Posterior cingulate gyrus (tissue), 11 donors: ENCODE measurements at regions not wholly inside any gene's neighbourhood (a gene's known extent, or its start where the extent isn't known, plus 50 kb on each side); places are given as distances from the start of the nearest gene placed in this dataset.

Experiments used
- DNase-seq, 10 donors: peaks; one replicate each; pipeline versions ENCODE4 v3.0.0 to v3.0.0-alpha.2; 2020 to 2021; ENCODE audit warnings: mixed read lengths in 3 of 10
- intact Hi-C: fragments of 100-400 bp; cut with DNase I; formaldehyde crosslinking; loops from one replicate; pipeline ENCODE4 v1.15.1; 2023

DNA sequence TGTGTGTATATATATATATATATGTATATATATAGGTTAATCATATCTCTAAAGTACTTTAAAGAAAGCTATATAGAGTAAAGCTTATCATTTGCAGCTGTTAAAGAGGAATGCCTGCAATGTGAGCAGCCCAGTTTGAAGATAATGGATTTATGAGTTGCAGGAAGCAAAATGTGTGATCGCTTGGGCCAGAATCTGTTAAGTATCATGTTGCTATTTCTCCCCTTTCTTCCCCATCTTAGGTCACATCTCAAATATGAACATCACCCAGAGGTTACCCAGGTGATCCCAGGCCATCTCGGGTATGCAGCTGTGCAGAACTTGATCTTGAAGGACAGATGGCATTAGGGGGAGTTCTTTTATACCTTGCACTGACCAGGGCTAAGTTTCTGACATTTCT is 316.5 kb downstream of the MTX2 start:
- no peak for DNase-seq
- intact Hi-C loops: no loop called here

GRCh38 chr2:176589287-176589686 is 320.0 kb downstream of the MTX2 start:
- intact Hi-C loops: no loop called here
- no peak for DNase-seq

DNA sequence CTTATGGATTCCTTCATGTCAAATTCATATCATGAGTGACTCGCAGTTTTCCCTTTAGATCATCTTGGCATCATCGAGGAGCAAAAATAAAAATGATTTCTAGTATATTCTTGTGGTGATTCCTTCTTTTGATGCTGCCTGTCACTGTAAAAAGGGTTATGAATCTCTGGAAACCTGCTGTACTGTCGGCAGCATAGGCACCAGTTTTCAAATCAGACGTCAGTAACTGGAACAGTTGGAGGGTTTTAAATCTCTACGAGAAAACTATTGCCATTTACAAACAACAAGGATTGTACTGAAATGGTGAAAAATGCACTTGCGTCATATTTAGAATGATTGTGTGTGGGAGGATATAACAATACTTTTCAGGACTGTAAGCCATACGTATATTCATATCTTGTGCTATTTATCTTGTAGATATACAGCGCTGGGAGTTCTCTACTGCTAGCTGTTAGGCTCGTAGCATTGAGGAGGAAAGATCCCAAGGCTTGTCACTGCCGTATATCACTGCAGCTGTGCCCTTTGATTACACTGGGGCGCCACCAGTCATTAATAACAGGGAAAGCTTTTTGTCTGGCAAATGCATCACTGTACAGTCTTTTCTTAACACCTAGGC is 320.7 kb downstream of the MTX2 start:
- DNase-seq: no peak
- intact Hi-C loops: no loop called here

- intact Hi-C loops: no loop called here
- no peak for DNase-seq
Observed at GRCh38 chr2:176592216-176592615, 323.0 kb downstream of the MTX2 start.

GRCh38 chr2:176595986-176596385 is 326.7 kb downstream of the MTX2 start:
- intact Hi-C loops: no loop called here

GRCh38 chr2:176597916-176598315 is 328.7 kb downstream of the MTX2 start:
- intact Hi-C loops: no loop called here
- no peak for DNase-seq

More at GRCh38 chr2:176595986-176596385, 326.7 kb downstream of the MTX2 start:
- DNase-seq: no peak

GRCh38 chr2:176598351-176598750 is 329.1 kb downstream of the MTX2 start:
- DNase-seq: no peak
- intact Hi-C loops: no loop called here

DNA sequence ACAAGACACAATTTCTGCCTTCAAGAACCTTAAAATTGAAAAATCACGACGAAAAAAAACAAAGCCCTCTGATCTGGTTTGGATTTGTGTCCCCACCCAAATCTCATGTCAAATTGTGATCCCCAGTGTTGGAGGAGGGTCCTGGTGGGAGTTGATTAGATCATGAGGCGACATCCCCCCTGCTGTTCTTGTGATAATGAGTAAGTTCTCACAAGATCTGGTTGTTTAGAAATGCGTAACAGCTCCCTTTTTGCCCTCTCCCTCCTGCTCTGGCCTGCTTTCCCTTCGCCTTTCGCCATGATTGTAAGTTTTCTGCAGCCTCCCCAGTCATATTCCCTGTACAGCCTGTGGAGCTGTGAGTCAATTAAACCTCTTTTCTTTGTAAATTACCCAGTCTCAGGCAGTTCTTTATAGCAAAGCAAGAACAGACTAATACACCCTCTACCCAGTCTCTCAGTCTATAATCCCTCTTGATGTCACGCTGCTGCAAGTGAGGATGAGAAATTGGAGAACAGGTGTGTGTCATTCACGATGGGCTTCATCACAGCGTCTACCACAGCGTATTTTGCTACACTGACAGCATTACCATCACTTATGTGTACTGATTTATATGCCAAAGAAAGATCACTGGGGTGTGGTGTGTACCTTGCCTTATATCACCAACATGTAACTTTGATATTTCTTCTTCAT is 330.7 kb downstream of the MTX2 start:
- intact Hi-C loops: no loop called here
- no peak for DNase-seq

DNA sequence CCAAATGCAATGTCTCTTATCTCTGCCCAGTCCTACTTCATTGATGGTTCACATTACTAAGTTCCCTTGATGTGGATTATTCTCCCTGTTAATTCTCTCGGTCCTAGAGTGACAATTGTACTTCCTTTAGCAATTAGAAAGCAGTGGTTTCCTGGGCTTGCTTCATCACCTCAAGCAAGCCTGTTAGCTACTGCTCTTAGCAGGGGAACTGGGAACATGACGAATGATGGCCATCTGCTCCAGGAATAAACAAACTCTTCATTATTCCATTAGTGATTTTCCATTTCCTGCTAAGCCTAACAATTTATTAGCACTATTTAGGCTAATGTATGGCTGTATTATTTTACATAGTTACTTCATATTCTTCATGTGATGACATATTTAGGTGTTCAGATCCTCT is 331.8 kb downstream of the MTX2 start:
- no peak for DNase-seq
- intact Hi-C loops: no loop called here

- DNase-seq: no peak
- intact Hi-C loops: no loop called here
Observed at GRCh38 chr2:176612036-176612435, 342.8 kb downstream of the MTX2 start.

- intact Hi-C loops: no loop called here
- DNase-seq: no peak
Observed at GRCh38 chr2:176612736-176613135, 343.5 kb downstream of the MTX2 start.

- peak in 1 of 10 donors; percentile 14 for DNase-seq
- intact Hi-C loops: no loop called here
Observed at GRCh38 chr2:176613323-176613987, 344.2 kb downstream of the MTX2 start.

GRCh38 chr2:176614049-176614448 is 344.8 kb downstream of the MTX2 start:
- intact Hi-C loops: no loop called here
- peak in 1 of 10 donors; percentile 78 for DNase-seq

GRCh38 chr2:176614930-176615329 is 345.7 kb downstream of the MTX2 start:
- intact Hi-C loops: no loop called here
- no peak for DNase-seq

- intact Hi-C loops: no loop called here
- no peak for DNase-seq
Observed at GRCh38 chr2:176619504-176619903, 350.3 kb downstream of the MTX2 start.

DNA sequence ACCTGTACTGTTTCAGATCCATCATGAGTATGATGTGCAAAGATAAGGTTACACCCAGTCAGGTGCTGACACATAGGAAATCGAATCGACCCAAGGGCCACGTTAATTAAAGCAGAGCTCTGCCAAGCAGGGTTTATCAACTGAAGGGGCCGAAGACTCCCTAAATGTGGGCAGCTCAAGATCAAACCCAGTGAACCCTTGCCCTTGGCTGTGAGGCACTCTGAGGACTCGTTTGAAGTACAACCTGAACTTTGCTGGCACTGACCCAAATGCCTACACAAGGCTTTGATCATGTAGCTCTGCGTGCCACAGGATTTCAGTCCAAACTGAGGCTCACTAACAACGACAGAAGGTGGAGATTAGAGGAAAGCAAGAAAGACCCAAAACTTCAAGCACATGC is 352.1 kb downstream of the MTX2 start:
- intact Hi-C loops: no loop called here

DNA sequence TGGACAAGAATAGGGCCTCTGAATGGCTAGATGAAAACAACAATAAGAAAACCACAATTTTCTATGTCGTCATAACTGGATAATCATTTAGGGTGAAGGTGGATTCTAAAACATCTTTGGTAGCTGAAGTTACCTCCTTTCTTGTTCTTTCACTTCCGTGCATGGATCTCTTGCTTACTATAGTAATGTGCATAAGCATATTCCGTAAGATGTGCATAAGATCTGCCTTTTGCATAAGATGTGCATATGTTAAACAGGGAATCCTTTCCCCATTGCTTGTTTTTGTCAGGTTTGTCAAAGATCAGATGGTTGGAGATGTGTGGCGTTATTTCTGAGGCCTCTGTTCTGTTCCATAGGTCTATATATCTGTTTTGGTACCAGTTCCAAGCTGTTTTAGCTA is 353.6 kb downstream of the MTX2 start:
- DNase-seq: no peak
- intact Hi-C loops: no loop called here

More for the DNA sequence above, 352.1 kb downstream of the MTX2 start:
- DNase-seq: no peak

GRCh38 chr2:176626796-176627195 is 357.6 kb downstream of the MTX2 start:
- intact Hi-C loops: no loop called here
- no peak for DNase-seq

DNA sequence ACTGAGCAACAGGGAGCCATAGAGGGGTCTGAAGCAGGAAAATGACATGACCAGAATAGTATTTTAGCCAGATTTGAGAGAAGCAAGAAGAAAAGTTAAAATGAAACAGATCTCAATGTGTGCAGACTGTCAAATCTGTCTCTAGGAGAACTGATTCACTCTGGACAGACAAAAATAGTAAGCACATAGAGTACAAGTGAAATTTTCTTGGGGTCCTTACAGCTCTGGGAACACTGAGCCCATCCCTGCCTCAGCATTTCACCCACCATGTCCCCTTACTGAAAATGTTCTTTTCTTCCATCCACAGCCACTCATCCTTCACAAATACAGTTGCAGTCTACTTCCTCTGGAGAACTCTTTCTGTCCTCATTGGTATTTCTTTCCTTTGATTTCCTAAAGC is 359.2 kb downstream of the MTX2 start:
- intact Hi-C loops: no loop called here

DNA sequence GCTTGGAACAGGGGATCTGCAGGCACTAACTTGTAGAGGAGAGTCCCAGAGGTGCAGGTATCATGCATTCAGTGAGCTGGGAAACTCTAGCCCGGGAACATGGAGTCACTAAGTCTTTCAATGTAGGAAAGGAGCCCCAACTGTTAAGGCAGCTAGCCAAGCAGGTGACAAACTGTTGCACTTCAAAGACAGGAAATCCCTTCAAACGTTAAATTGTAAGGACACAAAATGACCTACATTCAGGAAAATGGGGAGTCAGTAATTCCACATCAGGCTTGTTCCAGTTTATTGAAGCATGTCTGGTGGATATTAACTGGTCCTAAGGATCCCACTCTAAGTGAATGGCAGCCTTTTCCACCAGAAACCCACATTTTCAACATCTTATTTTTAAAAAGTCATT is 364.5 kb downstream of the MTX2 start:
- intact Hi-C loops: no loop called here
- no peak for DNase-seq

More for the DNA sequence above, 359.2 kb downstream of the MTX2 start:
- DNase-seq: no peak

- no peak for DNase-seq
- intact Hi-C loops: loop anchor here (5.0 kb wide), 2 partner anchors 494 to 509 kb away; partner anchors contain the start of gene HOXD8
Observed at GRCh38 chr2:176636401-176636800, 367.2 kb downstream of the MTX2 start.

- intact Hi-C loops: loop anchor here (5.0 kb wide), 2 partner anchors 495 to 510 kb away; partner anchors contain the start of gene HOXD8
- DNase-seq: no peak
Observed at GRCh38 chr2:176637142-176637485, 367.9 kb downstream of the MTX2 start.
